H9 (cell line): ENCODE measurements at regions not wholly inside any gene's neighbourhood (a gene's known extent, or its start where the extent isn't known, plus 50 kb on each side); places are given as distances from the start of the nearest gene placed in this dataset.

Source experiments
- DNase-seq: peaks from one replicate; pipeline ENCODE4 v3.0.0-alpha.2; 2017
- H2AFZ ChIP-seq: one replicate; pipeline ENCODE4 v1.6.1; 2013; ENCODE audit warnings: mild to moderate bottlenecking, low read length, control low read depth, moderate library complexity
- H2AK5ac ChIP-seq: 2 replicates; pipeline ENCODE4 v1.6.1; 2013; ENCODE audit warnings: low read length, control low read depth, mixed read lengths; ENCODE audit not compliant: insufficient read length
- H2BK120ac ChIP-seq: one replicate; pipeline ENCODE4 v1.6.1; 2013; ENCODE audit warnings: low read depth, mild to moderate bottlenecking, low read length, control low read depth, inconsistent platforms; ENCODE audit not compliant: poor library complexity, severe bottlenecking
- H2BK12ac ChIP-seq: 2 replicates; pipeline ENCODE4 v1.6.1; 2013; ENCODE audit warnings: low read length, control low read depth, mixed read lengths, low read depth; ENCODE audit not compliant: insufficient read length
- H2BK15ac ChIP-seq: 2 replicates; pipeline ENCODE4 v1.6.1; 2013; ENCODE audit warnings: low read depth, low read length, control low read depth
- H2BK20ac ChIP-seq: one replicate; pipeline ENCODE4 v1.6.1; 2013; ENCODE audit warnings: low read depth, mild to moderate bottlenecking, low read length, control low read depth, inconsistent platforms; ENCODE audit not compliant: poor library complexity, severe bottlenecking
- H2BK5ac ChIP-seq: 2 replicates; pipeline ENCODE4 v1.6.1; 2013; ENCODE audit warnings: low read length, control low read depth, mixed read lengths; ENCODE audit not compliant: insufficient read length
- H3K14ac ChIP-seq: 2 replicates; pipeline ENCODE4 v1.6.1; 2013; ENCODE audit warnings: low read length, control low read depth; ENCODE audit not compliant: insufficient read depth
- H3K18ac ChIP-seq: 2 replicates; pipeline ENCODE4 v1.6.1; 2013; ENCODE audit warnings: low read depth, mild to moderate bottlenecking, mixed read lengths, low read length, control low read depth; ENCODE audit not compliant: insufficient read length
- H3K23ac ChIP-seq: 2 replicates; pipeline ENCODE4 v1.6.1; 2013; ENCODE audit warnings: low read length, control low read depth, mixed read lengths, low read depth; ENCODE audit not compliant: insufficient read length
- H3K23me2 ChIP-seq: 2 replicates; pipeline ENCODE4 v1.6.1; 2013; ENCODE audit warnings: low read depth, mild to moderate bottlenecking, mixed read lengths, low read length, control low read depth; ENCODE audit not compliant: insufficient read length, poor library complexity, severe bottlenecking
- H3K27ac ChIP-seq: 2 replicates; pipeline ENCODE4 v1.5.1; 2013; ENCODE audit warnings: low read length, control low read depth, mixed read lengths, low read depth; ENCODE audit not compliant: insufficient read length
- H3K27me3 ChIP-seq: 2 replicates; pipeline ENCODE4 v1.6.1; 2013; ENCODE audit warnings: low read length, control low read depth, inconsistent platforms; ENCODE audit not compliant: insufficient read depth
- H3K4ac ChIP-seq: 2 replicates; pipeline ENCODE4 v1.6.1; 2013; ENCODE audit warnings: low read depth, mild to moderate bottlenecking, control low read depth, inconsistent platforms, low read length, moderate library complexity
- H3K4me1 ChIP-seq: 2 replicates; pipeline ENCODE4 v1.6.1; 2013; ENCODE audit warnings: low read length, control low read depth, inconsistent platforms; ENCODE audit not compliant: insufficient read depth
- H3K4me2 ChIP-seq: 2 replicates; pipeline ENCODE4 v1.6.1; 2013; ENCODE audit warnings: low read length, control low read depth, mixed read lengths; ENCODE audit not compliant: insufficient read length, insufficient read depth
- H3K56ac ChIP-seq: 2 replicates; pipeline ENCODE4 v1.6.1; 2013; ENCODE audit warnings: low read depth, mild to moderate bottlenecking, mixed read lengths, low read length, control low read depth; ENCODE audit not compliant: insufficient read length
- H3K79me1 ChIP-seq: 2 replicates; pipeline ENCODE4 v1.6.1; 2013; ENCODE audit warnings: low read depth, mild to moderate bottlenecking, moderate library complexity, low read length, control low read depth, inconsistent platforms; ENCODE audit not compliant: insufficient read depth, poor library complexity, severe bottlenecking
- H3K79me2 ChIP-seq: 2 replicates; pipeline ENCODE4 v1.6.1; 2013; ENCODE audit warnings: low read length, control low read depth, inconsistent platforms; ENCODE audit not compliant: insufficient read depth
- H3K9ac ChIP-seq: 2 replicates; pipeline ENCODE4 v1.6.1; 2013; ENCODE audit warnings: low read length, control low read depth, mixed read lengths; ENCODE audit not compliant: insufficient read length; ENCODE audit errors: extremely low read depth
- H3K9me3 ChIP-seq: one replicate; pipeline ENCODE4 v1.6.1; 2013; ENCODE audit warnings: low read depth, low read length, inconsistent platforms; ENCODE audit not compliant: control insufficient read depth
- H3T11ph ChIP-seq: one replicate; pipeline ENCODE4 v1.6.1; 2013; ENCODE audit warnings: mild to moderate bottlenecking, low read length, control low read depth, inconsistent platforms
- H4K20me1 ChIP-seq: one replicate; pipeline ENCODE4 v1.6.1; 2013; ENCODE audit not compliant: control insufficient read depth, insufficient read length, insufficient read depth
- H4K5ac ChIP-seq: 2 replicates; pipeline ENCODE4 v1.6.1; 2013; ENCODE audit warnings: low read depth, mild to moderate bottlenecking, mixed read lengths, low read length, control low read depth; ENCODE audit not compliant: insufficient read length
- H4K8ac ChIP-seq: replicated peaks from 2 replicates; pipeline ENCODE4 v1.6.1; 2013; ENCODE audit warnings: low read length, control low read depth, mixed read lengths, low read depth; ENCODE audit not compliant: insufficient read length
- H4K91ac ChIP-seq: 2 replicates; pipeline ENCODE4 v1.6.1; 2013; ENCODE audit warnings: low read depth, mild to moderate bottlenecking, moderate library complexity, mixed read lengths, low read length, control low read depth; ENCODE audit not compliant: insufficient read length
- H3K27ac Mint-ChIP-seq, 3 experiments: 2 replicates in 2 of 3; 3 replicates in 1 of 3; pipeline ENCODE4 v1.8.0; 2020 to 2021; ENCODE audit warnings: mixed read lengths in 3 of 3, mild to moderate bottlenecking in 1 of 3, moderate library complexity in 1 of 3
- H3K27me3 Mint-ChIP-seq: 2 replicates; pipeline ENCODE4 v1.8.0; 2021; ENCODE audit warnings: low read depth, mild to moderate bottlenecking, moderate library complexity, mixed read lengths
- H3K36me3 Mint-ChIP-seq, 3 experiments: 2 replicates in 2 of 3; 3 replicates in 1 of 3; pipeline ENCODE4 v1.8.0; 2020 to 2021; ENCODE audit warnings: low read depth in 3 of 3, mixed read lengths in 3 of 3; ENCODE audit not compliant: insufficient read depth in 1 of 3
- H3K4me1 Mint-ChIP-seq, 2 experiments: 2 replicates each; pipeline ENCODE4 v1.8.0; 2020; ENCODE audit warnings: mixed read lengths in 2 of 2
- H3K4me3 Mint-ChIP-seq, 2 experiments: 2 replicates in 1 of 2; 3 replicates in 1 of 2; pipeline ENCODE4 v1.8.0; 2020 to 2021; ENCODE audit warnings: mild to moderate bottlenecking in 2 of 2, mixed read lengths in 2 of 2, moderate library complexity in 1 of 2
- H3K9me3 Mint-ChIP-seq, 2 experiments: 2 replicates in 1 of 2; 3 replicates in 1 of 2; pipeline ENCODE4 v1.8.0; 2020; ENCODE audit warnings: mild to moderate bottlenecking in 2 of 2, mixed read lengths in 2 of 2, moderate library complexity in 1 of 2
- CTCF ChIP-seq: fragments of 200-600 bp; sonication (generic); conservative IDR thresholded peaks from 3 replicates; pipeline ENCODE4 v1.8.0; 2021; ENCODE audit warnings: antibody characterized with exemption, mild to moderate bottlenecking
- whole genome bisulfite sequencing: extraction: QIAGEN DNeasy Blood & Tissue Kit; methylation state at CpG from one replicate; pipeline ENCODE4 v1.1.7; 2013; ENCODE audit warnings: missing lambda C conversion rate, low lambda C conversion rate, mixed read lengths; ENCODE audit not compliant: insufficient read length; ENCODE audit errors: extremely low coverage; 5-methylcytosine and 5-hydroxymethylcytosine counted together

- H4K20me1 ChIP-seq: no peaks in the 10 kb centered on the region
- no peak for TF ChIP-seq CTCF
- Mint-ChIP-seq H3K9me3 (peaks cover 4% of the 10 kb centered on the region in 2 experiments; a peak in 4 of 5 replicates), H3K4me3 (no peak overlapping the region), H3K36me3 (peaks cover 0 to 5% (median 4%) of the 10 kb centered on the region in 3 experiments; a peak in 3 of 7 replicates), H3K4me1 (peaks cover 12 to 33% of the 10 kb centered on the region in 2 experiments), H3K27ac (no peak overlapping the region), H3K27me3 (peaks cover 13% of the 10 kb centered on the region)
- no peak overlapping the region for H2BK120ac ChIP-seq
- no peak overlapping the region for H2AFZ ChIP-seq
- no peak for DNase-seq
- H4K8ac ChIP-seq: no peak overlapping the region
- H3K23me2 ChIP-seq: no peaks in the 10 kb centered on the region
- H3K4ac ChIP-seq: no peak overlapping the region
- no peaks in the 10 kb centered on the region for H3K9me3 ChIP-seq
- no peaks in the 10 kb centered on the region for H3K79me1 ChIP-seq
- no peak overlapping the region for H2BK5ac ChIP-seq
- H2AK5ac ChIP-seq: no peak overlapping the region
- no CpG with 5 or more reads among the region's 9 CpGs for WGBS
- no peak overlapping the region for H3K18ac ChIP-seq
- H3K4me1 ChIP-seq: 0 out of 2 replicates have a peak, but pooled peaks cover 3% of the 10 kb centered on the region
- no peak overlapping the region for H3K9ac ChIP-seq
- H3K27me3 ChIP-seq: no peaks in the 10 kb centered on the region
- H2BK15ac ChIP-seq: no peak overlapping the region; the same call in 1 of the 2 replicates
- no peak overlapping the region for H3K56ac ChIP-seq
- H3K4me2 ChIP-seq: no peak overlapping the region
- no peak overlapping the region for H3K23ac ChIP-seq
- H2BK12ac ChIP-seq: no peak overlapping the region
- H4K5ac ChIP-seq: no peak overlapping the region
- H2BK20ac ChIP-seq: no peak overlapping the region
- no peak overlapping the region for H3T11ph ChIP-seq
- H3K79me2 ChIP-seq: no peaks in the 10 kb centered on the region
- no peak overlapping the region for H3K14ac ChIP-seq
- no peak overlapping the region for H3K27ac ChIP-seq
- H4K91ac ChIP-seq: no peak overlapping the region
Observed at GRCh38 chr16:86379505-86379846, 130.9 kb upstream of the FOXF1 start.
